GM12875 (cell line): ENCODE measurements at regions not wholly inside any gene's neighbourhood (a gene's known extent, or its start where the extent isn't known, plus 50 kb on each side); places are given as distances from the start of the nearest gene placed in this dataset.

Experiments
- H3K4me3 ChIP-seq: one replicate; pipeline ENCODE4 v1.5.1; 2011; ENCODE audit warnings: low read depth, low read length, control low read depth
- TF ChIP-seq, protein P1 (sequence below): IDR thresholded peaks from 2 replicates; pipeline ENCODE4 v1.5.1; 2011; ENCODE audit warnings: low read depth, mild to moderate bottlenecking, control low read depth, inconsistent platforms, low read length, moderate library complexity, borderline replicate concordance; ENCODE audit not compliant: insufficient read depth

- H3K4me3 ChIP-seq, result no peak overlapping the region
These were observed 69.1 kb upstream of the NR3C1 start for GRCh38 chr5:143472576-143472975.

DNA sequence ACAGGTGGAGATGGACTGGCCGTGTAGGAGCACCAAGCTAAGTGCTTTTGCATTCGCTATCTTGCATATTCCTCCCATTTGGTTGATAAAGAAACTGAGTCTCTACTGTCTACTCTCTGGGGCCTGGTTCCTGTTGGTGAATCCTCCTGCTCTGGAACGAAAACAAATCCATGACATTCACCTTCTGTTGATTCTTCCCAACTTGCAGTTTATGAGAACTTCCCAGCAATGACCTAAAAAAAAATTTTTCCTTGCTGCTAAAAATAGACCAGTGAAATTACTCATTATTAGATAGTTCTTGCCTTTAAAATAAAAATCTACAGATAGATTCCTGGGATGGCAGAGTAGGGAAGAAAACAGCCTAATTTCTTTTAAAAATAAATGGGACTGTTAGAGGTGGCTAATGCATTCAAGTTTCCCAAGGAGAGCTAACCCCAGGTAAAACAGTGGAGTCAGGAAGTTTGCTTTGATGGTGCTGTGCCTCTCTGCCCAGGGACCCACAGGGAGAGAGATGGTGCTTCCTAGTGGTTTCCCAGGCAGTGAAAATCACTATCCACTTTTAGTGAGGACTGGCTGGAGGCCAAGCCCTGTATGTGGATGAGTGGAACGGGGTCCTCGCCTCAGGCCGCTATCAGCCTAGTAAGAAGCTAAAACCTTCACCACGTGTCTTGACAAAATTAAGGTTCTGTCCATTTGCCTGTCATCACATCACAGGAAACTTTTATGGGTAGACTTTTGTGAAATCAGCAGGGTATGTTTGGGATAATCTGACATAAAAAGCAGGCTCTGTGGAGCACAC, 68.4 kb upstream of the NR3C1 start:
- no peak overlapping the region for H3K4me3 ChIP-seq
- TF ChIP-seq, protein P1, sequence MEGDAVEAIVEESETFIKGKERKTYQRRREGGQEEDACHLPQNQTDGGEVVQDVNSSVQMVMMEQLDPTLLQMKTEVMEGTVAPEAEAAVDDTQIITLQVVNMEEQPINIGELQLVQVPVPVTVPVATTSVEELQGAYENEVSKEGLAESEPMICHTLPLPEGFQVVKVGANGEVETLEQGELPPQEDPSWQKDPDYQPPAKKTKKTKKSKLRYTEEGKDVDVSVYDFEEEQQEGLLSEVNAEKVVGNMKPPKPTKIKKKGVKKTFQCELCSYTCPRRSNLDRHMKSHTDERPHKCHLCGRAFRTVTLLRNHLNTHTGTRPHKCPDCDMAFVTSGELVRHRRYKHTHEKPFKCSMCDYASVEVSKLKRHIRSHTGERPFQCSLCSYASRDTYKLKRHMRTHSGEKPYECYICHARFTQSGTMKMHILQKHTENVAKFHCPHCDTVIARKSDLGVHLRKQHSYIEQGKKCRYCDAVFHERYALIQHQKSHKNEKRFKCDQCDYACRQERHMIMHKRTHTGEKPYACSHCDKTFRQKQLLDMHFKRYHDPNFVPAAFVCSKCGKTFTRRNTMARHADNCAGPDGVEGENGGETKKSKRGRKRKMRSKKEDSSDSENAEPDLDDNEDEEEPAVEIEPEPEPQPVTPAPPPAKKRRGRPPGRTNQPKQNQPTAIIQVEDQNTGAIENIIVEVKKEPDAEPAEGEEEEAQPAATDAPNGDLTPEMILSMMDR, result no peak

More at GRCh38 chr5:143472576-143472975, 69.1 kb upstream of the NR3C1 start:
- TF ChIP-seq, protein P1, result no peak

DNA sequence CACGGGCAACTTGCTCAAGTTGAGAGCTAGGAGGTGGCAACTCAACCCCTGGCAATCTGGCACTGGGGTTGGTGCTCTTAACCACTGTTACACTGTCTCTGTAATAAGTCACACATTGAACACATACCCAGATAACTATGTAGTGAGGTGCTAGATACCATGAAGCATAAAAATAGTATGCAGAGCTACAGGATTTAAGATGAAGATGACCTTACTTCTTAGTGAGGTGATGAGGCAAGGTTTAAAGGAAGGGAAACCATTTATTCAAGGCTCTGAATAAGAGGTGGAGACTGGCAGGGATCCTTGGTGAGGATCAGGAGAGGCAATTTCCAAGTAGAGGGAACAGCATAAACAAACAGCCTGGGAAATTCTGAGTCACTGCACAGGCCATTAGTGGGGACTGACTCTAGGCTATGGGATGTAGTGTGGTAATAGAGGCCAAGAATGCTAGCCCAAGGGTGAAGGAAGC, 67.6 kb upstream of the NR3C1 start:
- TF ChIP-seq, protein P1, result no peak
- H3K4me3 ChIP-seq, result no peak overlapping the region

GRCh38 chr5:143470120-143470519, 66.6 kb upstream of the NR3C1 start:
- TF ChIP-seq, protein P1, result no peak
- H3K4me3 ChIP-seq, result no peak overlapping the region

- H3K4me3 ChIP-seq, result no peak overlapping the region
- TF ChIP-seq, protein P1, result no peak
These were observed 65.6 kb upstream of the NR3C1 start for GRCh38 chr5:143469125-143469524.

GRCh38 chr5:143466632-143467031, 63.1 kb upstream of the NR3C1 start:
- TF ChIP-seq, protein P1, result no peak

More at GRCh38 chr5:143466632-143467031, 63.1 kb upstream of the NR3C1 start:
- no peak overlapping the region for H3K4me3 ChIP-seq
